Mucosa of descending colon (tissue), 3 donors: ENCODE measurements at regions not wholly inside any gene's neighbourhood (a gene's known extent, or its start where the extent isn't known, plus 50 kb on each side); places are given as distances from the start of the nearest gene placed in this dataset.

ENCODE experiments used
- ATAC-seq: fragments of 200-7000 bp; cut with Tn5 transposase; one replicate; pipeline ENCODE4 v1.9.1; 2020; ENCODE audit warnings: mild to moderate bottlenecking, moderate library complexity
- DNase-seq, 3 donors: peaks; one replicate each; pipeline ENCODE4 v3.0.0-alpha.2; 2020
- H3K36me3 ChIP-seq: fragments of 200-600 bp; one replicate; pipeline ENCODE4 v1.8.0; 2021; ENCODE audit warnings: low read depth, mild to moderate bottlenecking
- H3K4me1 ChIP-seq: fragments of 200-600 bp; one replicate; pipeline ENCODE4 v1.8.0; 2021; ENCODE audit warnings: low read depth, mild to moderate bottlenecking
- H3K4me3 ChIP-seq: fragments of 200-600 bp; one replicate; pipeline ENCODE4 v1.8.0; 2021; ENCODE audit warnings: mild to moderate bottlenecking
- H3K9me3 ChIP-seq: fragments of 200-600 bp; one replicate; pipeline ENCODE4 v1.8.0; 2021; ENCODE audit warnings: mild to moderate bottlenecking
- CTCF ChIP-seq: fragments of 200-600 bp; IDR thresholded peaks from one replicate; pipeline ENCODE4 v1.8.0; 2022; ENCODE audit warnings: antibody characterized with exemption, mild to moderate bottlenecking
- intact Hi-C, 2 donors: fragments of 100-400 bp; cut with DNase I in 1 of 2; cut with micrococcal nuclease in 1 of 2; formaldehyde crosslinking; loops; one replicate each; pipeline versions ENCODE4 v1.11.0 to v1.11.1; 2022; cut with DNase I, micrococcal nuclease
- donor health status: DM: no; HTN: no; CAD: no; lungs with moderate emphysema.
- donor health status: DM: no; HTN: no; CAD: no.
- donor health status: DM: no; HTN: yes; CAD: no.

GRCh38 chr11:25702417-25702816 is 629.5 kb upstream of the ANO3 start:
- Histone ChIP-seq H3K4me1 (no peaks in the 10 kb centered on the region), H3K36me3 (no peaks in the 10 kb centered on the region), H3K4me3 (no peak overlapping the region), H3K9me3 (no peaks in the 10 kb centered on the region)
- DNase-seq, result no peak
- no peak for TF ChIP-seq CTCF
- intact Hi-C loops, result no loop called here
- ATAC-seq, result no peak

- no peaks in the 10 kb centered on the region for H3K36me3 ChIP-seq
- DNase-seq, result no peak
- no peak for ATAC-seq
- intact Hi-C loops, result no loop called here
- no peak overlapping the region for H3K4me3 ChIP-seq
- H3K9me3 ChIP-seq, result no peaks in the 10 kb centered on the region
- no peak for TF ChIP-seq CTCF
- no peaks in the 10 kb centered on the region for H3K4me1 ChIP-seq
Observed at GRCh38 chr11:25710975-25711374, 621.0 kb upstream of the ANO3 start.

- no peak overlapping the region for H3K4me3 ChIP-seq
- no peak for ATAC-seq
- no peak for TF ChIP-seq CTCF
- H3K9me3 ChIP-seq, result no peaks in the 10 kb centered on the region
- DNase-seq, result no peak
- intact Hi-C loops, result no loop called here
- H3K36me3 ChIP-seq, result no peaks in the 10 kb centered on the region
- H3K4me1 ChIP-seq, result no peaks in the 10 kb centered on the region
Observed at GRCh38 chr11:25727944-25728343, 604.0 kb upstream of the ANO3 start.

GRCh38 chr11:25730230-25730629 is 601.7 kb upstream of the ANO3 start:
- no peak for TF ChIP-seq CTCF
- H3K4me3 ChIP-seq, result no peak overlapping the region
- intact Hi-C loops, result no loop called here
- H3K9me3 ChIP-seq, result no peaks in the 10 kb centered on the region
- no peaks in the 10 kb centered on the region for H3K4me1 ChIP-seq
- DNase-seq, result no peak
- no peaks in the 10 kb centered on the region for H3K36me3 ChIP-seq
- ATAC-seq, result no peak

- DNase-seq (no peak), ATAC-seq (no peak)
- Histone ChIP-seq H3K4me3 (no peak overlapping the region), H3K4me1 (no peaks in the 10 kb centered on the region), H3K36me3 (no peaks in the 10 kb centered on the region), H3K9me3 (no peaks in the 10 kb centered on the region)
- no peak for TF ChIP-seq CTCF
- intact Hi-C loops, result no loop called here
Observed at GRCh38 chr11:25733777-25734176, 598.2 kb upstream of the ANO3 start.

- intact Hi-C loops, result no loop called here
- ATAC-seq, result no peak
- H3K36me3 ChIP-seq, result no peaks in the 10 kb centered on the region
- TF ChIP-seq CTCF, result no peak
- H3K4me1 ChIP-seq, result no peaks in the 10 kb centered on the region
- H3K9me3 ChIP-seq, result no peaks in the 10 kb centered on the region
- H3K4me3 ChIP-seq, result no peak overlapping the region
- DNase-seq, result peak in 1 of 3 donors; percentile 2
Observed at GRCh38 chr11:25734591-25735211, 597.2 kb upstream of the ANO3 start.
